GM18502 (cell line): ENCODE measurements at regions not wholly inside any gene's neighbourhood (a gene's known extent, or its start where the extent isn't known, plus 50 kb on each side); places are given as distances from the start of the nearest gene placed in this dataset.

Experiments
- ATAC-seq: cut with Tn5 transposase; IDR thresholded peaks from one replicate; pipeline ENCODE4 v1.9.1; 2021; ENCODE audit warnings: mild to moderate bottlenecking; ENCODE audit not compliant: unreplicated experiment, poor library complexity

GRCh38 chr2:75790121-75790813 is 79.6 kb upstream of the GCFC2 start:
- no peak for ATAC-seq

DNA sequence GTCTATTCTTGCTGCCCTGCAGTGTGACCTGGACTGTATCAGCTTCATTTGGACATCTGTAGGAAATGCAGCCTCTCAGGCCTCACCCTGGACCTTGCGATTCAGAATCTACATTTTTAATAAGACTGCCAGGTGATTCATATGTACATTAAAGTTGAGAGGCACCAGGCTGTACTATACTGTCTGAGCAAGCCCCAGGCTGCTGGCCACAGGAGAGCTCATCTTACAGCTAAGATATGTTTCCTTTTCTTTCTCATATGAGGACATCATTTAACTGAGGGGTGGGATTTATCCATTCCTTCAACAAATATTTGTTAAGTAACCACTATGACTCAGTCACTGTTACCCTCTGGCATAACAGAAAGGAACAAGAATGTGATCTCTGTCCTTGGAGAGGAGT is 78.2 kb upstream of the GCFC2 start:
- ATAC-seq = no peak

- ATAC-seq = no peak
Observed at GRCh38 chr2:75788154-75788553, 77.4 kb upstream of the GCFC2 start.

DNA sequence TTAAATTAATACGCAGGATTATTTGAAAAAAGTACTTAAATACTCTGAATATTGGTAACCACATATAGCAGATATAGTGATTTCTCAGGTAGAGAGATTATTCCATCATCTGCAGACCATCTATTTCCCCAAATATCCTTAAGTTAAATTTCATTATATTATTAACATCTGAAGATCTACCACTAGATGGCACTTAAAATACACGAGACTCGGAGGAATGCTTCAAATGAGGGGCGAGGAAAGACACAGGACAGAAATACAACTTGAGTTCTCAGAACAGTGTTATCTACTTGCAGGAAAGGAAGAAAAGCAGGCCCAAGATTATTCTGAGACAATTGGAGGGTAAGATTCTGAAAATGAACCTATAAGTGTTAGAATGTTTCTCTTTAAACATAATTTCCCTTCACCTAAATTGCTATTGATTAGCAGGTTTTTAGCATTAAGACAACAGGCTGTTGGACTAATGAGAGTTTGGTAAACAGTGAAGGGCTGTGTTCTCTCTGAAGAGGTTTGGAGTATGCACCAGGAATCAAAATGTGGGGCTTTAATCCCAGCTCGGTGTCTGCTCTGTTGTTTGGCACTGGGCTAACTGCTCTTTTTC is 76.9 kb upstream of the GCFC2 start:
- peak; percentile 56 for ATAC-seq

- no peak for ATAC-seq
Observed at GRCh38 chr2:75775311-75775823, 64.7 kb upstream of the GCFC2 start.

DNA sequence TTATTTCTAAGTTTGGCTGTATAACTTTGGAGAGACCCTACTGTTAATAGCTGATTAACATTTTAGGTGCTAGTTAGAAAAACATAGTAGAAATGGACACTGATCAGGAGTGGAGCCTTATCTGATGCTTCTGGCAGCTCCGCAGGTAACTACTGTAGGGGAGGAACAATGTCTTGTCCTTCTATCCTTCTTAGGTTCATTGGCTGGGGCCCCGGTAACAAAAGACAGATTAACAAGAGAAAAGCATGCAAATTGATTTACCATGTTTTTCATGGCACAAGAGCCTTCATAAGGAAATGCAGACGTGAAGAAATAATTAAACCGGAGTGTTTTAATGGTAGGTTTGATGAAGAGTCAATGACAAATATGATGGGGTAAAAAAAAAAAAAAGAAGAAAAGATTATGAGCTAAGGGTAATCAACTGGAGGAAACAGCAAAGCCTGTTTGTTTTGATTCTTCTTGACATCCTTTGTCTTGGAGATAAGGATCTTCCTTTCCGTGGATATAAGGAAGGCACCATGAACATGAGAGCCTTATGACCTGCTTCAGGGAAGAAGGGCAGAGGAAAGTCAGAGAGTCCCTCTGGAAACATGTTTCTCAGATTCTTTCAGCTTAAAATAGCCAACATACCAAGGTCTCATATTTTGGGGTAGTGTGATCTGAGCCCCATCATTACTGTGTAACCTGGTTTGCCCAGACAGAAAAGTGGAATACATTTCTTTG is 62.4 kb upstream of the GCFC2 start:
- ATAC-seq = no peak

DNA sequence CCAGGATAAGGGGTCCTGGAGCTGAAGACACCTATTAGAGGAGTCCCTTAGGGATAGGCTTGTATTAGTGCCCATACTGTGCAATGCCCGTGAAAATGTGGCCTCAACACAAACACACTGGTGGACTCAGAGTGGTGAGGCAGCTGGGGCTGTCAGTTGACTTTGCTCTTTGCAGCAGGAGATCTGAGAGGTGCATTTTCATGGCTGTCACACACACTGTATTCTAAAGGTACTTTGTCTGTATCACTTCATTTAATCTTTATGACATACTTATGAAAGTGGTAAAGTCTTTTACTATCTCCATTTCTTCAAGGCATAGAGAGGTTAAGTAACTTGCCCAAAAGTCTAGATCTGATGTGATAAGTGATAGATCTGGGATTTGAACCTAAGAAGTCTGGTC is 55.1 kb upstream of the GCFC2 start:
- no peak for ATAC-seq

- ATAC-seq = no peak
Observed at GRCh38 chr2:75764611-75765010, 53.9 kb upstream of the GCFC2 start.
